ENCODE measurements at regions not wholly inside any gene's neighbourhood (a gene's known extent, or its start where the extent isn't known, plus 50 kb on each side); places are given as distances from the start of the nearest gene placed in this dataset.

DNA sequence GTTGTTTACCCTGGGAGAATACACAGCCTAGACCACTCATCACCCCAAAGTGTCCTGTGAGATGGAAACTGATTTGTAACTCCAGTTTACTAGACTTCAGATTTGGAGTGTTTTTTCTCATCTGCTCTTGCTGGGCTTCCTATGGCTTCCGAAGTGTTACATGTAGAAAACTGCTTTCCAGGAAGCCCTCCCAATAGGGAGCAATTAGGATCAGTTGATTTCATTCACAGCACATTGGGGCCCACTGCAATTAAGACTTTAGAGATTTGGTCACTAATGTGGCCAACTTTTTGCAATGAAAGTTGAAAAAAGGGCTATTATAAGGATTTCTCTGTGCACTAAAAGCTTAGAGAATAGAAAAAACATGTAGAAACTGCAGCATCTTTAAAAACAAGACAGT is 656.6 kb upstream of the CHAC2 start:
- H3K27ac ChIP-seq = no peak overlapping the region
- WGBS (ENCODE audit: low lambda C conversion rate, missing lambda C conversion rate) = 62% methylated on average over 1 of the region's 1 CpG

GRCh38 chr2:53108246-53108645 is 659.4 kb upstream of the CHAC2 start:
- WGBS (ENCODE audit: low lambda C conversion rate, missing lambda C conversion rate) = 85% methylated on average over 2 of the region's 2 CpGs
- no peaks in the 10 kb centered on the region for H3K79me2 ChIP-seq
- H3K4me2 ChIP-seq = no peak overlapping the region
- H3K4me3 ChIP-seq = no peak overlapping the region
- no peaks in the 10 kb centered on the region for H3K27me3 ChIP-seq
- DNase-seq (ENCODE audit: low spot score) = no peak
- H3K9me2 ChIP-seq (replicated peaks; ENCODE audit: insufficient read depth) = no peaks in the 10 kb centered on the region
- no peaks in the 10 kb centered on the region for H3K36me3 ChIP-seq (replicated peaks; ENCODE audit: insufficient read depth, low read depth)
- peaks cover 15% of the 10 kb centered on the region for H3K4me1 ChIP-seq (ENCODE audit: insufficient read depth)
- no peak overlapping the region for H2AFZ ChIP-seq
- TF ChIP-seq EZH2phosphoT487 (IDR thresholded peaks at IDR 0.05; ENCODE audit: low read depth, severe bottlenecking, unreplicated experiment) (no peak), CTCF (IDR thresholded peaks at IDR 0.05; ENCODE audit: poor library complexity) (no peak), EZH2 (IDR thresholded peaks at IDR 0.05; ENCODE audit: borderline replicate concordance) (no peak)
- no peak overlapping the region for H3K27ac ChIP-seq
- H3K9me3 ChIP-seq (ENCODE audit: low read depth) = no peaks in the 10 kb centered on the region
- H4K20me1 ChIP-seq (ENCODE audit: insufficient read depth, poor library complexity, severe bottlenecking) = no peaks in the 10 kb centered on the region

More for the DNA sequence above, 656.6 kb upstream of the CHAC2 start:
- H2AFZ ChIP-seq = no peak overlapping the region
- H3K4me3 ChIP-seq = no peak overlapping the region
- H3K36me3 ChIP-seq (replicated peaks; ENCODE audit: insufficient read depth, low read depth) = no peaks in the 10 kb centered on the region
- no peak for DNase-seq (ENCODE audit: low spot score)
- no peaks in the 10 kb centered on the region for H3K9me3 ChIP-seq (ENCODE audit: low read depth)
- no peaks in the 10 kb centered on the region for H3K4me1 ChIP-seq (ENCODE audit: insufficient read depth)
- H4K20me1 ChIP-seq (ENCODE audit: insufficient read depth, poor library complexity, severe bottlenecking) = no peaks in the 10 kb centered on the region
- no peaks in the 10 kb centered on the region for H3K79me2 ChIP-seq
- H3K9me2 ChIP-seq (replicated peaks; ENCODE audit: insufficient read depth) = no peaks in the 10 kb centered on the region
- H3K27me3 ChIP-seq = no peaks in the 10 kb centered on the region
- no peak for TF ChIP-seq CTCF (IDR thresholded peaks at IDR 0.05; ENCODE audit: poor library complexity)
- TF ChIP-seq EZH2phosphoT487 (IDR thresholded peaks at IDR 0.05; ENCODE audit: low read depth, severe bottlenecking, unreplicated experiment) = no peak
- TF ChIP-seq EZH2 (IDR thresholded peaks at IDR 0.05; ENCODE audit: borderline replicate concordance) = no peak
- H3K4me2 ChIP-seq = no peak overlapping the region

GRCh38 chr2:53104263-53104662 is 663.3 kb upstream of the CHAC2 start:
- peak; percentile 37 for DNase-seq (ENCODE audit: low spot score)
- Histone ChIP-seq H3K4me1 (ENCODE audit: insufficient read depth) (peaks cover 22% of the 10 kb centered on the region), H3K4me2 (peak overlapping the region; percentile 23), H4K20me1 (ENCODE audit: insufficient read depth, poor library complexity, severe bottlenecking) (no peaks in the 10 kb centered on the region), H3K9me2 (replicated peaks; ENCODE audit: insufficient read depth) (no peaks in the 10 kb centered on the region), H3K79me2 (no peaks in the 10 kb centered on the region), H3K27ac (peak overlapping the region; percentile 58), H3K4me3 (no peak overlapping the region), H3K9me3 (ENCODE audit: low read depth) (no peaks in the 10 kb centered on the region), H3K36me3 (replicated peaks; ENCODE audit: insufficient read depth, low read depth) (no peaks in the 10 kb centered on the region), H3K27me3 (no peaks in the 10 kb centered on the region), H2AFZ (no peak overlapping the region)
- WGBS (ENCODE audit: low lambda C conversion rate, missing lambda C conversion rate) = 69% methylated on average over 4 of the region's 4 CpGs
- TF ChIP-seq EZH2phosphoT487 (IDR thresholded peaks at IDR 0.05; ENCODE audit: low read depth, severe bottlenecking, unreplicated experiment) (no peak), EZH2 (IDR thresholded peaks at IDR 0.05; ENCODE audit: borderline replicate concordance) (no peak), CTCF (IDR thresholded peaks at IDR 0.05; ENCODE audit: poor library complexity) (no peak)

DNA sequence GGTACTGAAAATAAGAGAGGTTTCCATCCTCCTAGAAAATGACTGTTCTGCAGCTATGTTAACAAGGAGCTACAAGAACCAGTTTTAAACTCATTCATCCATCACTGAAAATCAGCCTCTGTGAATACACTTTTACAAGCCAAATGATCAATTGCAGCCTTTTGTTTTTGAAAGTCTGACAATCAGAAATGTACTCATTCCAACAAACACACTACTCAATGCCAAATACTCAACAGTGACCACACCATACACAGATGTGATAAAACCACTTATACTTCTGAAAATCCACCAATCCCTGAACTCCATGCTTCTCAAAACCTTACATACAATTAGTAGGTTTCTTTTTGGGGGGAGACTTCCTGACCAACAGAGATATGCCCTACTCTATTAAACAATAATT is 663.9 kb upstream of the CHAC2 start:
- Histone ChIP-seq H3K4me2 (no peak overlapping the region), H2AFZ (no peak overlapping the region), H3K27me3 (no peaks in the 10 kb centered on the region), H3K4me1 (ENCODE audit: insufficient read depth) (peaks cover 22% of the 10 kb centered on the region), H3K79me2 (no peaks in the 10 kb centered on the region), H3K27ac (peak overlapping the region; percentile 58), H3K9me3 (ENCODE audit: low read depth) (no peaks in the 10 kb centered on the region), H3K9me2 (replicated peaks; ENCODE audit: insufficient read depth) (no peaks in the 10 kb centered on the region), H3K36me3 (replicated peaks; ENCODE audit: insufficient read depth, low read depth) (no peaks in the 10 kb centered on the region), H3K4me3 (no peak overlapping the region), H4K20me1 (ENCODE audit: insufficient read depth, poor library complexity, severe bottlenecking) (no peaks in the 10 kb centered on the region)
- TF ChIP-seq EZH2 (IDR thresholded peaks at IDR 0.05; ENCODE audit: borderline replicate concordance) (no peak), CTCF (IDR thresholded peaks at IDR 0.05; ENCODE audit: poor library complexity) (no peak), EZH2phosphoT487 (IDR thresholded peaks at IDR 0.05; ENCODE audit: low read depth, severe bottlenecking, unreplicated experiment) (no peak)
- no peak for DNase-seq (ENCODE audit: low spot score)
